Astrocyte (in vitro differentiated cells and primary cell): ENCODE measurements at regions not wholly inside any gene's neighbourhood (a gene's known extent, or its start where the extent isn't known, plus 50 kb on each side); places are given as distances from the start of the nearest gene placed in this dataset.

Experiments used
- DNase-seq: peaks from one replicate; pipeline ENCODE4 v3.0.0-alpha.2; 2010; ENCODE audit warnings: low read depth
- FAIRE-seq: peaks from 2 replicates; lab custom pipeline; 2011; peaks lifted over from hg19 to GRCh38; lab: Jason Lieb, UNC
- H2AFZ ChIP-seq: 2 replicates; pipeline ENCODE4 v1.6.0; 2012; ENCODE audit warnings: low read depth, low read length, inconsistent platforms
- H3K27ac ChIP-seq: 2 replicates; pipeline ENCODE4 v1.5.1; 2011; ENCODE audit warnings: low read depth, low read length, inconsistent platforms
- H3K27me3 ChIP-seq: 2 replicates; pipeline ENCODE4 v1.6.0; 2011; ENCODE audit warnings: low read length, inconsistent platforms; ENCODE audit not compliant: insufficient read depth
- H3K36me3 ChIP-seq: 2 replicates; pipeline ENCODE4 v1.5.1; 2011; ENCODE audit warnings: low read length, inconsistent platforms; ENCODE audit not compliant: insufficient read depth
- H3K4me1 ChIP-seq: 2 replicates; pipeline ENCODE4 v1.5.1; 2011; ENCODE audit warnings: low read length, inconsistent platforms; ENCODE audit not compliant: insufficient read depth
- H3K4me2 ChIP-seq: 2 replicates; pipeline ENCODE4 v1.6.0; 2012; ENCODE audit warnings: low read length, inconsistent platforms
- H3K4me3 ChIP-seq: 2 replicates; pipeline ENCODE4 v1.5.1; 2011; ENCODE audit warnings: low read depth, mild to moderate bottlenecking, low read length, inconsistent platforms; ENCODE audit not compliant: insufficient read depth
- H3K79me2 ChIP-seq: 2 replicates; pipeline ENCODE4 v1.6.0; 2012; ENCODE audit warnings: mild to moderate bottlenecking, low read length, inconsistent platforms; ENCODE audit not compliant: insufficient read depth
- H3K9ac ChIP-seq: 2 replicates; pipeline ENCODE4 v1.6.0; 2012; ENCODE audit warnings: mild to moderate bottlenecking, low read length, inconsistent platforms
- H3K9me3 ChIP-seq: 2 replicates; pipeline ENCODE4 v1.5.1; 2012; ENCODE audit warnings: low read depth, mild to moderate bottlenecking, low read length, inconsistent platforms; ENCODE audit not compliant: insufficient read depth
- H4K20me1 ChIP-seq: 2 replicates; pipeline ENCODE4 v1.6.0; 2012; ENCODE audit warnings: low read length, inconsistent platforms; ENCODE audit not compliant: insufficient read depth
- H3K27ac Mint-ChIP-seq: one replicate; pipeline ENCODE4 v1.8.0; 2021; ENCODE audit warnings: mild to moderate bottlenecking, mixed read lengths; ENCODE audit not compliant: unreplicated experiment
- H3K27me3 Mint-ChIP-seq: one replicate; pipeline ENCODE4 v1.8.0; 2021; ENCODE audit warnings: low read depth, mixed read lengths; ENCODE audit not compliant: unreplicated experiment
- H3K36me3 Mint-ChIP-seq: one replicate; pipeline ENCODE4 v1.8.0; 2021; ENCODE audit warnings: low read depth, mixed read lengths; ENCODE audit not compliant: unreplicated experiment
- H3K4me1 Mint-ChIP-seq: one replicate; pipeline ENCODE4 v1.8.0; 2021; ENCODE audit warnings: low read depth, mixed read lengths; ENCODE audit not compliant: unreplicated experiment
- H3K4me3 Mint-ChIP-seq: one replicate; pipeline ENCODE4 v1.8.0; 2021; ENCODE audit warnings: mild to moderate bottlenecking, moderate library complexity, mixed read lengths; ENCODE audit not compliant: unreplicated experiment
- H3K9me3 Mint-ChIP-seq: one replicate; pipeline ENCODE4 v1.8.0; 2021; ENCODE audit warnings: mild to moderate bottlenecking, mixed read lengths; ENCODE audit not compliant: unreplicated experiment
- EZH2 ChIP-seq: IDR thresholded peaks from 2 replicates; pipeline ENCODE4 v1.6.1; 2012; ENCODE audit warnings: mild to moderate bottlenecking, low read length, inconsistent platforms; ENCODE audit not compliant: insufficient read depth
- TF ChIP-seq, protein P1 (sequence below): IDR thresholded peaks from 2 replicates; pipeline ENCODE4 v1.5.1; 2011; ENCODE audit warnings: low read depth, mild to moderate bottlenecking, inconsistent platforms, low read length, moderate library complexity; ENCODE audit not compliant: insufficient read depth

GRCh38 chr7:98755138-98755898, 114.5 kb downstream of the TMEM130 start:
- H3K4me1 Mint-ChIP-seq, result no peaks in the 10 kb centered on the region
- no peak for TF ChIP-seq EZH2
- TF ChIP-seq, protein P1, sequence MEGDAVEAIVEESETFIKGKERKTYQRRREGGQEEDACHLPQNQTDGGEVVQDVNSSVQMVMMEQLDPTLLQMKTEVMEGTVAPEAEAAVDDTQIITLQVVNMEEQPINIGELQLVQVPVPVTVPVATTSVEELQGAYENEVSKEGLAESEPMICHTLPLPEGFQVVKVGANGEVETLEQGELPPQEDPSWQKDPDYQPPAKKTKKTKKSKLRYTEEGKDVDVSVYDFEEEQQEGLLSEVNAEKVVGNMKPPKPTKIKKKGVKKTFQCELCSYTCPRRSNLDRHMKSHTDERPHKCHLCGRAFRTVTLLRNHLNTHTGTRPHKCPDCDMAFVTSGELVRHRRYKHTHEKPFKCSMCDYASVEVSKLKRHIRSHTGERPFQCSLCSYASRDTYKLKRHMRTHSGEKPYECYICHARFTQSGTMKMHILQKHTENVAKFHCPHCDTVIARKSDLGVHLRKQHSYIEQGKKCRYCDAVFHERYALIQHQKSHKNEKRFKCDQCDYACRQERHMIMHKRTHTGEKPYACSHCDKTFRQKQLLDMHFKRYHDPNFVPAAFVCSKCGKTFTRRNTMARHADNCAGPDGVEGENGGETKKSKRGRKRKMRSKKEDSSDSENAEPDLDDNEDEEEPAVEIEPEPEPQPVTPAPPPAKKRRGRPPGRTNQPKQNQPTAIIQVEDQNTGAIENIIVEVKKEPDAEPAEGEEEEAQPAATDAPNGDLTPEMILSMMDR, result no peak
- H3K27ac Mint-ChIP-seq, result no peak overlapping the region
- FAIRE-seq (no peak), DNase-seq (no peak)
- no peak overlapping the region for H3K27ac ChIP-seq
- H3K4me2 ChIP-seq, result no peak overlapping the region
- no peaks in the 10 kb centered on the region for H3K79me2 ChIP-seq
- H2AFZ ChIP-seq, result no peak overlapping the region
- peaks cover 3% of the 10 kb centered on the region for H3K9me3 Mint-ChIP-seq
- H3K9ac ChIP-seq, result no peak overlapping the region
- H4K20me1 ChIP-seq, result no peaks in the 10 kb centered on the region
- H3K4me3 Mint-ChIP-seq, result no peak overlapping the region
- H3K9me3 ChIP-seq, result no peaks in the 10 kb centered on the region
- peaks cover 6% of the 10 kb centered on the region for H3K4me1 ChIP-seq
- H3K27me3 ChIP-seq, result no peaks in the 10 kb centered on the region
- no peaks in the 10 kb centered on the region for H3K36me3 ChIP-seq
- H3K4me3 ChIP-seq, result no peak overlapping the region
- no peaks in the 10 kb centered on the region for H3K36me3 Mint-ChIP-seq
- H3K27me3 Mint-ChIP-seq, result peaks cover 25% of the 10 kb centered on the region

- peaks cover 6% of the 10 kb centered on the region for H3K4me1 ChIP-seq
- Mint-ChIP-seq H3K4me1 (no peaks in the 10 kb centered on the region), H3K27me3 (peaks cover 40% of the 10 kb centered on the region), H3K27ac (no peak overlapping the region), H3K36me3 (no peaks in the 10 kb centered on the region), H3K9me3 (peaks cover 3% of the 10 kb centered on the region), H3K4me3 (no peak overlapping the region)
- no peak overlapping the region for H3K27ac ChIP-seq
- FAIRE-seq (no peak), DNase-seq (no peak)
- no peak overlapping the region for H2AFZ ChIP-seq
- no peaks in the 10 kb centered on the region for H3K9me3 ChIP-seq
- TF ChIP-seq, protein P1, result no peak
- TF ChIP-seq EZH2, result no peak
- H3K4me2 ChIP-seq, result no peak overlapping the region
- H3K27me3 ChIP-seq, result no peaks in the 10 kb centered on the region
- no peaks in the 10 kb centered on the region for H3K36me3 ChIP-seq
- no peaks in the 10 kb centered on the region for H4K20me1 ChIP-seq
- no peaks in the 10 kb centered on the region for H3K79me2 ChIP-seq
- no peak overlapping the region for H3K9ac ChIP-seq
- no peak overlapping the region for H3K4me3 ChIP-seq
These were observed 111.7 kb downstream of the TMEM130 start for GRCh38 chr7:98758157-98758556.

GRCh38 chr7:98760201-98760651, 109.6 kb downstream of the TMEM130 start:
- Histone ChIP-seq H3K4me1 (peaks cover 6% of the 10 kb centered on the region), H3K4me3 (no peak overlapping the region), H4K20me1 (no peaks in the 10 kb centered on the region), H3K79me2 (no peaks in the 10 kb centered on the region), H3K9ac (no peak overlapping the region), H3K4me2 (peak overlapping the region; percentile 61), H3K27ac (no peak overlapping the region), H2AFZ (peak overlapping the region; percentile 48), H3K9me3 (no peaks in the 10 kb centered on the region), H3K36me3 (no peaks in the 10 kb centered on the region), H3K27me3 (no peaks in the 10 kb centered on the region)
- no peak overlapping the region for H3K4me3 Mint-ChIP-seq
- H3K27ac Mint-ChIP-seq, result no peak overlapping the region
- no peak for FAIRE-seq
- H3K9me3 Mint-ChIP-seq, result peaks cover 3% of the 10 kb centered on the region
- DNase-seq, result peak; percentile 73
- no peaks in the 10 kb centered on the region for H3K4me1 Mint-ChIP-seq
- TF ChIP-seq, protein P1, result no peak
- TF ChIP-seq EZH2, result no peak
- no peaks in the 10 kb centered on the region for H3K36me3 Mint-ChIP-seq
- H3K27me3 Mint-ChIP-seq, result peaks cover 42% of the 10 kb centered on the region
